Islet of Langerhans (tissue), 1 donor: ENCODE measurements at regions not wholly inside any gene's neighbourhood (a gene's known extent, or its start where the extent isn't known, plus 50 kb on each side); places are given as distances from the start of the nearest gene placed in this dataset.

Experiments
- FAIRE-seq: peaks from one replicate; lab custom pipeline; 2011; peaks lifted over from hg19 to GRCh38; lab: Jason Lieb, UNC

GRCh38 chr15:98561169-98561941 lies 87.0 kb upstream of the IGF1R start:
- no peak for FAIRE-seq

- FAIRE-seq, result no peak
These were observed 85.9 kb upstream of the IGF1R start for GRCh38 chr15:98562331-98562937.

- no peak for FAIRE-seq
These were observed 82.8 kb upstream of the IGF1R start for GRCh38 chr15:98565566-98565965.

- FAIRE-seq, result no peak
These were observed 80.4 kb upstream of the IGF1R start for GRCh38 chr15:98567951-98568350.

- no peak for FAIRE-seq
These were observed 79.8 kb upstream of the IGF1R start for GRCh38 chr15:98568382-98569017.

GRCh38 chr15:98570119-98570518 lies 78.2 kb upstream of the IGF1R start:
- no peak for FAIRE-seq

- FAIRE-seq, result no peak
These were observed 67.8 kb upstream of the IGF1R start for GRCh38 chr15:98580572-98580971.

GRCh38 chr15:98581715-98582114 lies 66.6 kb upstream of the IGF1R start:
- no peak for FAIRE-seq

- no peak for FAIRE-seq
These were observed 65.3 kb upstream of the IGF1R start for GRCh38 chr15:98582900-98583554.

GRCh38 chr15:98583771-98584430 lies 64.4 kb upstream of the IGF1R start:
- FAIRE-seq, result no peak

- FAIRE-seq, result no peak
These were observed 62.3 kb upstream of the IGF1R start for GRCh38 chr15:98586066-98586465.

GRCh38 chr15:98592136-98592535 lies 56.2 kb upstream of the IGF1R start:
- FAIRE-seq, result no peak

GRCh38 chr15:98596131-98596530 lies 52.2 kb upstream of the IGF1R start:
- no peak for FAIRE-seq

GRCh38 chr15:98596885-98597392 lies 51.4 kb upstream of the IGF1R start:
- no peak for FAIRE-seq

GRCh38 chr15:98597666-98598065 lies 50.7 kb upstream of the IGF1R start:
- FAIRE-seq, result no peak
